ENCODE measurements at regions not wholly inside any gene's neighbourhood (a gene's known extent, or its start where the extent isn't known, plus 50 kb on each side); places are given as distances from the start of the nearest gene placed in this dataset.

GRCh38 chr5:173720953-173721600, 104.6 kb upstream of the BOD1 start:
- no peak for DNase-seq

DNA sequence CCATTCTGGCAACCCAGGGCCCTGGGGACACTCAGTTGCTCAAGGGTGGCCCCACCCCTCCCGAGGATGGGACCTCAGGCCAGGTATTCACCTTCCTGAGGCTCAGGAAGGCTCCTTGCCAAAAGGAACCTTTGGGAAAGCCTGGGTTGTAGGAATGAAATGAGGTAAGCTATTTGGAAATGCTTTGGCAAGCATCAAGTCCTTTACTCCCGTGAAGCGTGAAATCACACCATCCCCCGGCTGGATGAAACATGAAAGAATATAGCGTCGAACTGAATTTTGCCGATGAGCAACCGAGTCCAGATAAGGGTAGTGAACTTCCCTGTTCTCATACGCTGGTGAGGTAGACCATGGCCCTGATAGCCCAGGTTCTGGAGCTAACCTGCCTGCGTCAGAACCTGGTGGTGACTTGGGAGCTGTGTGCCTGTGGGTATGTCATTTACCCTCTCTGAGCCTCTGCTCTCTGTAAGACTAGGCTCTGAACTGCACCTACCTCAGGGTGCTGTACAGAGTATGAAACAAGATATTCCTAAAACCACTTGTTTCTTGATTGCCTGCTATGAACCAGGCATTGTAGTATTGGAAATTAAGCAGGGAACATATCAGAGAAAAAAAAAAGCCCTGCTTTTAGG, 105.3 kb upstream of the BOD1 start:
- DNase-seq: no peak

- no peak for DNase-seq
Measured at GRCh38 chr5:173726846-173727557, 110.6 kb upstream of the BOD1 start.

- no peak for DNase-seq
Measured at GRCh38 chr5:173727839-173728778, 111.7 kb upstream of the BOD1 start.

GRCh38 chr5:173729079-173729765, 112.8 kb upstream of the BOD1 start:
- DNase-seq: no peak

GRCh38 chr5:173730632-173731298, 114.3 kb upstream of the BOD1 start:
- no peak for DNase-seq

DNA sequence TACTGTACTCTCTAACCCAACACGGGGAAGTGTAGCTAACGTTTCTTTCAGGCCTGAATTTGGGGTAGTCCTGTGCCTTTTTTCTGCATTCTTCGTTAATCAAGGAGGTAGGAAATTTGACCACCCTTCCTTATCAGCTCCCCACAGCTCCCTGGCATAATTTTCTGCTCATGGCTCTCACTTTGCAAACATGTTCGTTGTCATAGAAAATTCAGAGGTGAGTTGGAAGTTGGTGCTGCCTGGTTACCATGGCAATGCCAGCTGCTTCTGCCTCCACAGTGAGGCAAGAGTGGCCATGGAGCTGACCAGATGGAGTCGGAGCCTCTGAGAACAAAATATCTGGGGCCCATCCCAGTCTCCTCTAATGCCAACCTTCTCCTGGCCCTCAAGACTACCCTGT, 116.6 kb upstream of the BOD1 start:
- DNase-seq: no peak

DNA sequence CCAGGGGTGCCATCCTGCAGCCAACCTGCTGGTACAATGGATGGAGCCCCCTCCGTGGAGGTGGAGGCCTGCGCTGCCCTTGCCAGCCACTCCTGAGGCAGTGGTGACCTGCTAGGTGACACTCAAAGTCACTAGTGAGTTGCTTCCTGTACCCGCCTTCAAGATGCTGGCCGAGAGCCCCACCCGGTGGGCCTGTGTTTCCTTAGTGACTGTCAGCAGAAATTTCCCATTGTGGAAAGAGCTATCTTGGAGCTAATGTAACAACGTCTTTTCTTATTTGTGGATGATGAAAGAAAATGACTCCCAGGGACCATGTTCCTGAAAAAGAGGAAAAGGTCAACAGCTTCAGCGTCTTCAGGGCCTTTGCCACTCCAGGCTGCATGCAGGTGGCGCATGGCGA, 117.0 kb upstream of the BOD1 start:
- no peak for DNase-seq

- DNase-seq: no peak
Measured at GRCh38 chr5:173733831-173734501, 117.5 kb upstream of the BOD1 start.

DNA sequence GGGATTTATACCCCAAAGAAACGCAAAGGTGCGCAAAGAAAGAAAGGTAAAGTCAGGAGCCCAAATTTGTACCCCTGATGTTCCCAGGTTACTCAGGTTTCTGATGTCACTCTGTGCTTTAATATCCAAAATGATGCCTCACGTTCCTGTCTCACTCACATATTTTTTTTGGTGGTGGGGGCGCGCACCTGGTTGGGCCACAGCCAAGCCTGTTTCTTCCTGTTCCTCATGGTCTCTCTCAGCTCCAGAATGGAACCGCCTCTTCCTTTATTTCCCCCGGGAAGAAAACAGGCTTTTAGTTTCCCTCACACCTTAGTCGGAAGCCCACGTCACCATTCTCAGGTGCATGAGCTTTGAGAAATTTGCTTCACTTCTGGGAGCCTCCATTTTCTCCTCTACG, 118.3 kb upstream of the BOD1 start:
- no peak for DNase-seq

GRCh38 chr5:173735184-173735583, 118.7 kb upstream of the BOD1 start:
- DNase-seq: no peak

GRCh38 chr5:173735691-173736090, 119.2 kb upstream of the BOD1 start:
- DNase-seq: no peak

- DNase-seq: no peak
Measured at GRCh38 chr5:173736374-173736773, 119.9 kb upstream of the BOD1 start.

DNA sequence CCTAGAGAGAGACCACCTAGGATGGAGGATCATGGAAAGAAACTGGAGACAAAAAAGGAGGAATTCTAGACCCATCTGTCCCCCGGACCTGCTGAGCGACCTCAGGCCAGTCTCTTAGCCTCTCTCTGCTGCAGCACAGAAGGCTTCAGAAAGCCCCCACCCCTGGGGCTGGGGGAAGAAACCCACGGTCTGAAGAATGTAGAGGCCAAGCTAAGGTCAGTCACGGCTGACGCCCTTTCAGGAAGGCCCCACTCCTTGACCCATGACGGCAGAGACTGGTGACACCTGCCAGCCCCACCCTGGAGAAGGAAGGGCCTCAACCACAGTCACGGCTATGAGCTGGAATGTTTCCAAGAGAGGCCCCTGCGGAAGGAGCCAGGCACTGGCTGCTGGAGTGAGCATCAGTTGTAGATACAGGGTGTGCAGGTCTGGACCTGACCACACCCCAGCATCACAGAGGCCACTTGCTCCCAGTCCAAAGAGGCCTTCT, 120.5 kb upstream of the BOD1 start:
- DNase-seq: no peak

DNA sequence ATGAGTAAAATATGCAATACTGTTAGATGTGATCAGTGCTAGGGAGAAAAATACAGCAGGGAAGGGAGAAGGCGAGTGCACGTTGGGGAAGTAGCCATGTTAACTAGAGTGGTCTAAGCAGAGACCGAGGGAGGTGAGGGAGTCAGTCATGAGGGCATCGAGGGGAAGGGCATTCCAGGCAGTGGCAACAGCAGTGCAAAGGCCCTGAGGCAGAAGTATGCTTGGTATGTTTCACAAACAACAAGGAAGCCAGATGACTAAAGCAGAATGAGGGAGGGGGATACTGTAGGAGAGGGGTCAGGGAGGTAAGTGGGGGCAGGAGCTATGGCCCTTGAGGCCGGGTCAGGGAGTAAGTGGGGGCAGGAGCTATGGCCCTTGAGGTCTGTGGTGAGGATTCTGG, 123.3 kb upstream of the BOD1 start:
- no peak for DNase-seq

GRCh38 chr5:173740400-173740799, 124.0 kb upstream of the BOD1 start:
- no peak for DNase-seq

GRCh38 chr5:173741087-173741486, 124.6 kb upstream of the BOD1 start:
- DNase-seq: no peak

DNA sequence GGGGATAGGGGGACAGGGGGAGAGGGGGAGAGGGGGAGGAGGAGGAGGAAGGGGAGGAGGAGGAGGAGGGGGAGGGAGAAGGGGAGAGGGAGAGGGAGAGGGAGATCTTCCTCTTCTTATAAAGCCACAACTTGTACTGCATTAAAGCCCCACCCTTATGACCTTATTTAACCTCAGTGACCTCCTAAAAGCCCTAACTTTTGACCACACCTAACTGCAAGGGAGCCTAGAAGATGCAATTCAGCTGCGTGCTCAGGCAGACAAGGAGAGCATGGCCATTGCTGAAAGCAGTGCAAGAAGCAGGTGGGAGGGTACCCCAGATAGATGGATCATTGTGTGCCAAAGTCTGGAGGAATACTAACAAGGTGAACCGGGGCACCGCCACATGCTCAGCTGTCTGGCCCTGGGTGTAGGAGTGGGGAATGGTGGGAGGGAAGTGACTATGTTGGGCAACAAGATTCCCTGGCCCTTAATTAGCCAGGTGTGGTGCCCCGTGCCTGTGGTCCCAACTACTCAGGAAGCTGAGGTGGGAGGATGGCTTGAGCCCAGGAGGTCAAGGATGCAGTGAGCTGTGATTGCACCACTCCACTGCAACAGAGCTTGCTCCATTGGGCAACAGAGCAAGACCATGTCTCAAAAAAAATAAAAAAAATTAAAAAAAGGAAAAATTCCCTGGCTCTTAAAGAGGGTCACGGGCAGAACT, 125.4 kb upstream of the BOD1 start:
- DNase-seq: no peak

DNA sequence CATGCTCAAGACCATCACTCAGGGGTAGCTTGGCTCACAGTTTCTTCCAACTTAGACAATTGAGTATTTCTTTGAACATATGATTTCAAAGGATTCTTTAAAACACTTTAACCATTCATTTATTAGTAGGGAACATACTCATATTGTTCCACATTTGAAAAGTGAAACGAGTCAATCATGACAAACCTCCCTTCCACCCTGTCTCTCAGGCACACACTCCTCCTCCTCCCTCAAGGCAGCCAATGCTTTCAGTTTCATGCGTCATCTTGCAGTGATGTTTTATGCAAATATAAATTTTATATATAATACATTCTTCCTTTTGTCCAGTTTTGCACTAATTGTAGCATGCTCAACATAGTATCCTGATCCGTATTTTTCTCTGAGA, 126.0 kb upstream of the BOD1 start:
- no peak for DNase-seq

DNA sequence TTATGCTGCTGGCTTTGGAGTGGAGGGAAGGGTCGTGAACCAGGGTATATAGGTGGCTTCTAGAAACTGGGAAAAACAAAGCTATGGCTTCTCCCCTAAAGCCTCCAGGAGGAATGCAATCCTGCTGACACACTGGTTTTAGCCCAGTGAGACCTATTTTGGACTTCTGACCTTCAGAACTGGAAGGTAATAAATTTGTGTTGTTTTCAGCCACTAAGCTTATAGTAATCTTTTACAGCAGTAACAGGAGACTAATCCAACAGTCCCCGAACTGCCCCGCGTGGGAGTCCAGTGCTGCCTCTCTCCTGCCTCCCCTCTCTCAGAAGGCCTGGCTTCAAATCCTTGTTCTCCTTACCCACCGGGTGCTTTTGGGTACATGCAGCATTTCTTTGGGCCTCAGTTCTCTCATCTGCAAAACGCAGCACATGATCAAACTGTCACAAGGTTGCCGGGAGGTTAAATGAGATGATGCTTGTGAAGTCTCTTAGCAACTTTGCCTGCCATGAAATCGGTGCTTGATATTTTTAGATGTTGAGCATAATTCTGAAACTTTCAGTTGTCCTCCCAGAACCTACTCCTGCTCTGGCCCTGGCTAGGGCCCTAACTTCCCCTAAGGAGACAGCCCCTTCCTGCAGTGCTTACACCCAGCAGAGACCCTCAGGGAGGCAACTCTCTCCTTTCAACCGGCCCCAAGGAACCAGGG, 127.3 kb upstream of the BOD1 start:
- no peak for DNase-seq
